Osteoblast (primary cell): ENCODE measurements at regions not wholly inside any gene's neighbourhood (a gene's known extent, or its start where the extent isn't known, plus 50 kb on each side); places are given as distances from the start of the nearest gene placed in this dataset.

Experiments used
- DNase-seq: peaks from one replicate; pipeline ENCODE4 v3.0.0; 2011; ENCODE audit warnings: low spot score, mixed read lengths; ENCODE audit not compliant: insufficient read length; ENCODE audit errors: missing footprints
- H2AFZ ChIP-seq: 2 replicates; pipeline ENCODE4 v1.6.0; 2011; ENCODE audit warnings: mild to moderate bottlenecking, low read length
- H3K27ac ChIP-seq: 2 replicates; pipeline ENCODE4 v1.5.1; 2011; ENCODE audit warnings: mild to moderate bottlenecking, low read depth, low read length, moderate library complexity
- H3K27me3 ChIP-seq: 2 replicates; pipeline ENCODE4 v1.6.0; 2012; ENCODE audit warnings: mild to moderate bottlenecking, control low read depth, inconsistent platforms, low read length, moderate library complexity; ENCODE audit not compliant: insufficient read depth
- H3K36me3 ChIP-seq: 2 replicates; pipeline ENCODE4 v1.5.1; 2011; ENCODE audit warnings: mild to moderate bottlenecking, low read length, control low read depth, moderate library complexity; ENCODE audit not compliant: insufficient read depth
- H3K4me1 ChIP-seq: 2 replicates; pipeline ENCODE4 v1.5.1; 2011; ENCODE audit warnings: mild to moderate bottlenecking, low read length, control low read depth, moderate library complexity; ENCODE audit not compliant: insufficient read depth
- H3K4me2 ChIP-seq: 2 replicates; pipeline ENCODE4 v1.6.0; 2011; ENCODE audit warnings: mild to moderate bottlenecking, low read length; ENCODE audit not compliant: insufficient read depth
- H3K4me3 ChIP-seq: fragments of 200-600 bp; sonication (generic); 3 replicates; pipeline ENCODE4 v1.5.1; 2012; ENCODE audit warnings: mild to moderate bottlenecking, low read length, inconsistent platforms; ENCODE audit not compliant: insufficient read depth
- H3K79me2 ChIP-seq: 2 replicates; pipeline ENCODE4 v1.6.0; 2012; ENCODE audit warnings: mild to moderate bottlenecking, low read length, control low read depth, inconsistent platforms; ENCODE audit not compliant: insufficient read depth
- H3K9me3 ChIP-seq: 2 replicates; pipeline ENCODE4 v1.5.1; 2011; ENCODE audit warnings: low read depth, low read length, control low read depth
- H4K20me1 ChIP-seq: 2 replicates; pipeline ENCODE4 v1.6.0; 2012; ENCODE audit warnings: mild to moderate bottlenecking, low read length, control low read depth; ENCODE audit not compliant: insufficient read depth
- CTCF ChIP-seq: IDR thresholded peaks from 2 replicates; pipeline ENCODE4 v1.5.1; 2011; ENCODE audit warnings: mild to moderate bottlenecking, low read depth, low read length, moderate library complexity; ENCODE audit errors: extremely low read depth

GRCh38 chr4:23130845-23131244 is 438.1 kb downstream of the GBA3 start:
- Histone ChIP-seq H3K4me1 (peaks cover under 1% of the 10 kb centered on the region), H4K20me1 (no peaks in the 10 kb centered on the region), H3K27ac (no peak overlapping the region), H2AFZ (no peak overlapping the region), H3K36me3 (no peaks in the 10 kb centered on the region), H3K79me2 (no peaks in the 10 kb centered on the region), H3K9me3 (no peaks in the 10 kb centered on the region), H3K27me3 (no peaks in the 10 kb centered on the region), H3K4me2 (no peak overlapping the region), H3K4me3 (no peak overlapping the region)
- DNase-seq: no peak
- TF ChIP-seq CTCF: no peak

GRCh38 chr4:23125118-23125517 is 432.4 kb downstream of the GBA3 start:
- no peaks in the 10 kb centered on the region for H3K9me3 ChIP-seq
- H3K36me3 ChIP-seq: no peaks in the 10 kb centered on the region
- no peaks in the 10 kb centered on the region for H3K79me2 ChIP-seq
- DNase-seq: no peak
- no peak for TF ChIP-seq CTCF
- H3K4me3 ChIP-seq: no peak overlapping the region
- no peak overlapping the region for H3K27ac ChIP-seq
- no peaks in the 10 kb centered on the region for H4K20me1 ChIP-seq
- no peaks in the 10 kb centered on the region for H3K27me3 ChIP-seq
- H3K4me2 ChIP-seq: no peak overlapping the region
- no peaks in the 10 kb centered on the region for H3K4me1 ChIP-seq
- H2AFZ ChIP-seq: no peak overlapping the region

- no peak for TF ChIP-seq CTCF
- H3K4me1 ChIP-seq: no peaks in the 10 kb centered on the region
- H3K9me3 ChIP-seq: no peaks in the 10 kb centered on the region
- no peak overlapping the region for H3K4me2 ChIP-seq
- no peak overlapping the region for H3K27ac ChIP-seq
- no peak overlapping the region for H2AFZ ChIP-seq
- no peak for DNase-seq
- H3K79me2 ChIP-seq: no peaks in the 10 kb centered on the region
- no peak overlapping the region for H3K4me3 ChIP-seq
- H3K36me3 ChIP-seq: no peaks in the 10 kb centered on the region
- H4K20me1 ChIP-seq: no peaks in the 10 kb centered on the region
- H3K27me3 ChIP-seq: no peaks in the 10 kb centered on the region
These were observed 430.1 kb downstream of the GBA3 start for GRCh38 chr4:23122666-23123400.

GRCh38 chr4:23120374-23120773 is 427.6 kb downstream of the GBA3 start:
- Histone ChIP-seq H3K4me1 (no peaks in the 10 kb centered on the region), H3K79me2 (no peaks in the 10 kb centered on the region), H2AFZ (no peak overlapping the region), H3K36me3 (no peaks in the 10 kb centered on the region), H3K27me3 (no peaks in the 10 kb centered on the region), H3K27ac (no peak overlapping the region), H3K4me3 (no peak overlapping the region), H4K20me1 (no peaks in the 10 kb centered on the region), H3K9me3 (no peaks in the 10 kb centered on the region), H3K4me2 (no peak overlapping the region)
- TF ChIP-seq CTCF: no peak
- no peak for DNase-seq
